WERI-Rb-1 (cell line): ENCODE measurements at regions not wholly inside any gene's neighbourhood (a gene's known extent, or its start where the extent isn't known, plus 50 kb on each side); places are given as distances from the start of the nearest gene placed in this dataset.

ENCODE experiments used
- DNase-seq: peaks from one replicate; pipeline ENCODE4 v3.0.0-alpha.2; 2020
- H3K27ac ChIP-seq: fragments of 250-450 bp; sonication (Bioruptor Pico); 2 replicates; pipeline ENCODE4 v1.5.1; 2020; ENCODE audit warnings: mild to moderate bottlenecking, moderate library complexity
- H3K27me3 ChIP-seq: fragments of 250-450 bp; sonication (Bioruptor Pico); 2 replicates; pipeline ENCODE4 v1.5.1; 2021; ENCODE audit warnings: mild to moderate bottlenecking, low read depth, moderate library complexity; ENCODE audit not compliant: insufficient read depth, severe bottlenecking
- H3K36me3 ChIP-seq: fragments of 250-450 bp; sonication (Bioruptor Pico); 2 replicates; pipeline ENCODE4 v1.5.1; 2020; ENCODE audit warnings: mild to moderate bottlenecking, moderate library complexity
- H3K4me3 ChIP-seq: 2 replicates; pipeline ENCODE4 v1.5.1; 2011; ENCODE audit warnings: low read depth, mild to moderate bottlenecking, control low read depth, low read length
- H3K9me3 ChIP-seq: fragments of 250-450 bp; sonication (Bioruptor Pico); 2 replicates; pipeline ENCODE4 v1.5.1; 2021; ENCODE audit warnings: mild to moderate bottlenecking, moderate library complexity; ENCODE audit not compliant: severe bottlenecking
- TF ChIP-seq, protein P1 (sequence below): IDR thresholded peaks from 2 replicates; pipeline ENCODE4 v1.5.1; 2011; ENCODE audit warnings: low read depth, mild to moderate bottlenecking, control low read depth, inconsistent platforms, low read length

DNA sequence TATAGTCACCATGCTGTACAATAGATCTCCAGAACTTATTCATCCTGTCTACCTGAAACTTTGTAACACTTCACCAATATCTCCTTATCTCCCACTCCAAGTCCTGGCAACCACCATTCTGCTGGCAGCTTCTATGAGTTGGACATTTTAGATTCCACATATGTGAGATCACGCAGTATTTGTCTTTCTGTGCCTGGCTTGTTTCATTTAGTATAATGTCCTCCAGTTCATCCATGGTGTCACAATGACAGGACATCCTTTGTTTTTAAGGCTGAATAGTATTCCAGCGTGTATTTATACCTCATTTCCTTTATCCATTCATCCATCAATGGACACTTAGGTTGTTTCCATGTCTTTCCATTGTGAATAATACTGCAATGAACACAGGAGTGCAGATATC is 198.7 kb downstream of the QDPR start:
- no peaks in the 10 kb centered on the region for H3K9me3 ChIP-seq
- TF ChIP-seq, protein P1, sequence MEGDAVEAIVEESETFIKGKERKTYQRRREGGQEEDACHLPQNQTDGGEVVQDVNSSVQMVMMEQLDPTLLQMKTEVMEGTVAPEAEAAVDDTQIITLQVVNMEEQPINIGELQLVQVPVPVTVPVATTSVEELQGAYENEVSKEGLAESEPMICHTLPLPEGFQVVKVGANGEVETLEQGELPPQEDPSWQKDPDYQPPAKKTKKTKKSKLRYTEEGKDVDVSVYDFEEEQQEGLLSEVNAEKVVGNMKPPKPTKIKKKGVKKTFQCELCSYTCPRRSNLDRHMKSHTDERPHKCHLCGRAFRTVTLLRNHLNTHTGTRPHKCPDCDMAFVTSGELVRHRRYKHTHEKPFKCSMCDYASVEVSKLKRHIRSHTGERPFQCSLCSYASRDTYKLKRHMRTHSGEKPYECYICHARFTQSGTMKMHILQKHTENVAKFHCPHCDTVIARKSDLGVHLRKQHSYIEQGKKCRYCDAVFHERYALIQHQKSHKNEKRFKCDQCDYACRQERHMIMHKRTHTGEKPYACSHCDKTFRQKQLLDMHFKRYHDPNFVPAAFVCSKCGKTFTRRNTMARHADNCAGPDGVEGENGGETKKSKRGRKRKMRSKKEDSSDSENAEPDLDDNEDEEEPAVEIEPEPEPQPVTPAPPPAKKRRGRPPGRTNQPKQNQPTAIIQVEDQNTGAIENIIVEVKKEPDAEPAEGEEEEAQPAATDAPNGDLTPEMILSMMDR, result no peak
- no peak overlapping the region for H3K4me3 ChIP-seq
- H3K27me3 ChIP-seq, result peaks cover 35% of the 10 kb centered on the region
- DNase-seq, result no peak
- no peaks in the 10 kb centered on the region for H3K36me3 ChIP-seq
- H3K27ac ChIP-seq, result no peak overlapping the region

DNA sequence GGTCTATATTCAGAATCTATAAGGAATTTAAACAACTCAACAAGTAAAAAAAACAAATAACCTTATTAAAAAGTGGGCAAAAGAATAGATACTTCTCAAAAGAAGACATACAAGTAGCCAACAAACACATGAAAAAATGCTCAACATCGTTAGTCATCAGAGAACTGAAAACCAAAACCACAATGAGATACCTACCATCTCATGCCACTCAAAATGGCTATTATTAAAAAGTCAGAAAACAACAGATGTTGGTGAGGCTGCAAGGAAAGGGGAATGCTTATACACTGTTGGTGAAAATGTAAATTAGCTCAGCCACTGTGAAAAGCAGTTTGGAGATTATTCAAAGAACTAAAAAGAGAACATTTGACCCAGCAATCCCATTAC is 201.6 kb downstream of the QDPR start:
- H3K4me3 ChIP-seq, result no peak overlapping the region
- no peak for DNase-seq
- no peaks in the 10 kb centered on the region for H3K9me3 ChIP-seq
- TF ChIP-seq, protein P1, result no peak
- peaks cover 29% of the 10 kb centered on the region for H3K27me3 ChIP-seq
- no peaks in the 10 kb centered on the region for H3K36me3 ChIP-seq
- no peak overlapping the region for H3K27ac ChIP-seq

DNA sequence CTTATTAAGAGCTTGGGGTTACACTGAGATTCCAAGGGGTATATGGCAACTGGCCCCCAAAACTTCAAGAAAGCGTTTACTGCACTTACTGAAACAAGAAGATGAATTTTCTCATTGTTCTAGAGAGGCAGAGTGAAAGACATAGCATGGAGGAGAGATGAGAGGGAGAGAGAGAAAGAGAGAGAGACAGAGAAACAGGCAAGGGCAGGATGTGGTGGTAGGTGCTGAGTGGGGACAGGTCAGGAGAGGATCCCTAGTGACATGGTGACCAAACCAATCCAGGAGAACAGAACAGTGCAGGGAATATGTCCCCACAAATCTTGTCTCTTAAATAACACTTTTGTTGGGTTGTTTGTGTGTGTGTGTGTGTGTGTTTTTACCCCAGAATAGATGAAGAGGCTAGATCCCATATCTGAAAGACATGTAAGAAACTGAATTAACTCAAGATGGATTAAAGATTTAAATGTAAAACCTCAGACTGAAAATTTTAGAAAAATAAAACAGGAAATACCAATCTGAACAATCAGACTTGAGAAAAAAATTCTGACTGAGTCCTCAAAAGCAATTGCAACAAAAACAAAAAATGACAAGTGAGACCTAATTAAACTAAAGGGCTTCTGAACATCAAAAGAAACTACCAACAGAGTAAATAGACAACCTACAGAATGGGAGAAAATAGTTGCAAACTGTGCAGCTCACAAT is 202.2 kb downstream of the QDPR start:
- TF ChIP-seq, protein P1, result no peak
- DNase-seq, result no peak
- H3K27ac ChIP-seq, result no peak overlapping the region
- H3K27me3 ChIP-seq, result peaks cover 25% of the 10 kb centered on the region
- H3K4me3 ChIP-seq, result no peak overlapping the region
- no peaks in the 10 kb centered on the region for H3K36me3 ChIP-seq
- H3K9me3 ChIP-seq, result no peaks in the 10 kb centered on the region

DNA sequence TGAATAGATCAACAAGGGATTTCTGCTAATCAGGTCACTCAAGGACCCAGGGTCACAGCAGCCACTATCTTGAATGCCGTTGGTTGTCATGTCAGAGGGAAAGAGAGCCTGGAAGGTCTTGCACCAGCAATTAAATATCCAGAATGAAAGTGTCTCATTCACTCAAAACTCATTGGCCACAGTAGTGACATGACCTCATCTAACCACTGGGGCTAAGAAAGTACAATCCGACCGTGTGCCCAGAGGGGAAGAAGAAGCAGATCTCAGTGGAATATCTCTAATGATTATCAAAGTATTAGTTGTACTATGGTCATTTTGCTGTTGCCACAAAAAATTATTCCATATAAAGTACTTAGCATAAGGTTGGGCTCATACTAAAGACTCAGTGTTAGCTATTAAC is 210.0 kb downstream of the QDPR start:
- no peak for DNase-seq
- no peaks in the 10 kb centered on the region for H3K9me3 ChIP-seq
- no peak overlapping the region for H3K4me3 ChIP-seq
- TF ChIP-seq, protein P1, result no peak
- no peaks in the 10 kb centered on the region for H3K36me3 ChIP-seq
- no peak overlapping the region for H3K27ac ChIP-seq
- peaks cover 8% of the 10 kb centered on the region for H3K27me3 ChIP-seq

GRCh38 chr4:17301266-17301665 is 210.6 kb downstream of the QDPR start:
- Histone ChIP-seq H3K9me3 (no peaks in the 10 kb centered on the region), H3K27me3 (peaks cover 6% of the 10 kb centered on the region), H3K4me3 (no peak overlapping the region), H3K27ac (no peak overlapping the region), H3K36me3 (no peaks in the 10 kb centered on the region)
- DNase-seq, result no peak
- TF ChIP-seq, protein P1, result no peak
